K562 (cell line): ENCODE measurements at regions not wholly inside any gene's neighbourhood (a gene's known extent, or its start where the extent isn't known, plus 50 kb on each side); places are given as distances from the start of the nearest gene placed in this dataset.

Source experiments
- ATAC-seq: fragments of 200-7000 bp; cut with Tn5 transposase; 3 replicates; pipeline ENCODE4 v1.9.1; 2020; ENCODE audit warnings: moderate library complexity
- BruUV-seq: library from RNA; stranded (reverse); fragments of 400-500 nt; replicated peaks from 2 replicates; lab custom pipeline; 2021; lab: Mats Ljungman, UMichigan
- CTCF ChIA-PET: fragments of 300-600 bp; formaldehyde crosslinking; extraction: SDS; loops from one replicate; lab custom pipeline; 2021; ENCODE audit warnings: low intra/inter-chr PET ratio; lab: Yijun Ruan, JAX
- POLR2A ChIA-PET: fragments of 300-600, 350-650 bp; sonication (Branson Sonifier 250); formaldehyde crosslinking; extraction: SDS; loops from one replicate; lab custom pipeline; 2021; ENCODE audit warnings: antibody characterized with exemption, inconsistent platforms; lab: Yijun Ruan, JAX
- DNase-seq, 4 experiments: peaks; one replicate each; pipeline versions ENCODE4 v3.0.0 to v3.0.0-alpha.2; 2011 to 2018; ENCODE audit warnings: low spot score in 3 of 4, mixed read lengths in 3 of 4; ENCODE audit errors: extremely low read depth in 1 of 4
- FAIRE-seq: peaks from 2 replicates; lab custom pipeline; 2011; peaks lifted over from hg19 to GRCh38; lab: Jason Lieb, UNC
- H2AFZ ChIP-seq: 2 replicates; pipeline ENCODE4 v1.6.0; 2011; ENCODE audit warnings: low read depth, low read length, control low read depth, inconsistent platforms
- H3K27ac ChIP-seq: fragments of 200-600 bp; 3 replicates; pipeline ENCODE4 v1.8.0; 2011; ENCODE audit warnings: low read depth, mild to moderate bottlenecking, control low read depth, inconsistent platforms, low read length, moderate library complexity, mixed read lengths; ENCODE audit errors: extremely low read depth
- H3K27me3 ChIP-seq, 2 experiments: fragments of 300-600 bp in 1 of 2; 2 replicates in 1 of 2; 3 replicates in 1 of 2; pipeline versions ENCODE4 v1.6.0 to v1.8.0; 2011; ENCODE audit warnings: inconsistent platforms in 2 of 2, low read length in 2 of 2, mild to moderate bottlenecking in 1 of 2, mixed read lengths in 1 of 2, moderate library complexity in 1 of 2; ENCODE audit not compliant: control insufficient read depth in 2 of 2, insufficient read depth in 2 of 2
- H3K36me3 ChIP-seq: fragments of 300-600 bp; 3 replicates; pipeline ENCODE4 v1.8.0; 2011; ENCODE audit warnings: mild to moderate bottlenecking, low read length, inconsistent platforms; ENCODE audit not compliant: control insufficient read depth, insufficient read depth
- H3K4me1 ChIP-seq, 2 experiments: fragments of 200-600 bp in 1 of 2; replicated peaks in 1 of 2; 2 replicates in 1 of 2; 3 replicates in 1 of 2; pipeline versions ENCODE4 v1.5.1 to v1.8.0; 2011; ENCODE audit warnings: inconsistent platforms in 2 of 2, low read length in 2 of 2, mild to moderate bottlenecking in 1 of 2, mixed read lengths in 1 of 2, moderate library complexity in 1 of 2; ENCODE audit not compliant: control insufficient read depth in 2 of 2, insufficient read depth in 2 of 2
- H3K4me2 ChIP-seq: 2 replicates; pipeline ENCODE4 v1.6.1; 2011; ENCODE audit warnings: low read length, control low read depth, inconsistent platforms, mixed read lengths; ENCODE audit not compliant: insufficient read depth
- H3K4me3 ChIP-seq: fragments of 200-600 bp; sonication (generic), shearing (Covaris generic); 2 replicates; pipeline ENCODE4 v1.5.1; 2016; ENCODE audit warnings: control low read depth, inconsistent platforms
- H3K79me2 ChIP-seq: fragments of 200-600 bp; 3 replicates; pipeline ENCODE4 v1.8.0; 2011; ENCODE audit warnings: low read length, inconsistent platforms; ENCODE audit not compliant: control insufficient read depth, insufficient read depth
- H3K9ac ChIP-seq, 2 experiments: 2 replicates each; pipeline versions ENCODE4 v1.6.0 to v1.6.1; 2011; ENCODE audit warnings: low read depth in 2 of 2, low read length in 2 of 2, control low read depth in 1 of 2, inconsistent platforms in 1 of 2, mild to moderate bottlenecking in 1 of 2, mixed read lengths in 1 of 2; ENCODE audit not compliant: insufficient read depth in 1 of 2
- H3K9me1 ChIP-seq: one replicate; pipeline ENCODE4 v1.6.0; 2011; ENCODE audit warnings: inconsistent platforms, mild to moderate bottlenecking, low read length, moderate library complexity; ENCODE audit not compliant: control insufficient read depth, insufficient read depth
- H3K9me3 ChIP-seq: replicated peaks from 2 replicates; pipeline ENCODE4 v1.5.1; 2011; ENCODE audit warnings: low read depth, low read length, inconsistent platforms; ENCODE audit not compliant: control insufficient read depth, insufficient read depth
- H4K20me1 ChIP-seq: replicated peaks from 2 replicates; pipeline ENCODE4 v1.6.1; 2011; ENCODE audit warnings: low read length, inconsistent platforms, mixed read lengths; ENCODE audit not compliant: control insufficient read depth, insufficient read depth
- ATF7 ChIP-seq: fragments of 450-650 bp; IDR thresholded peaks from 2 replicates; pipeline ENCODE4 v1.7.1; 2014; ENCODE audit warnings: mild to moderate bottlenecking, moderate library complexity
- HDAC6 ChIP-seq: IDR thresholded peaks from 2 replicates; pipeline ENCODE4 v1.6.1; 2012; ENCODE audit warnings: low read depth, mild to moderate bottlenecking, control low read depth, inconsistent platforms, low read length, moderate library complexity
- IRF2 ChIP-seq: sonication (generic); formaldehyde crosslinking; IDR thresholded peaks from 2 replicates; pipeline ENCODE4 v1.8.1; 2022; ENCODE audit warnings: mild to moderate bottlenecking, missing genetic modification reagents
- MTA2 ChIP-seq: fragments of 450-650 bp; IDR thresholded peaks from 2 replicates; pipeline ENCODE4 v1.6.1; 2016; ENCODE audit warnings: low read depth
- POLR2B ChIP-seq: fragments of 450-650 bp; IDR thresholded peaks from 2 replicates; pipeline ENCODE4 v1.6.1; 2018; ENCODE audit warnings: low read depth; ENCODE audit not compliant: partially characterized antibody
- SRF ChIP-seq, 2 experiments: fragments of 250-450, 450-650 bp in 1 of 2; sonication (Bioruptor Pico) in 1 of 2; sonication (generic) in 1 of 2; formaldehyde crosslinking; IDR thresholded peaks; 2 replicates each; pipeline versions ENCODE4 v1.5.0 to v1.5.1; 2020 to 2022; ENCODE audit warnings: mild to moderate bottlenecking in 1 of 2, missing genetic modification reagents in 1 of 2
- WHSC1 ChIP-seq: IDR thresholded peaks from one replicate; pipeline ENCODE4 v1.6.1; 2012; ENCODE audit warnings: low read length, control low read depth, inconsistent platforms
- ZKSCAN1 ChIP-seq: fragments of 150-350 bp; IDR thresholded peaks from 2 replicates; pipeline ENCODE4 v1.6.1; 2016; ENCODE audit warnings: low read depth, low read length
- ZKSCAN8 ChIP-seq: fragments of 200-800 bp; sonication (Bioruptor generic); IDR thresholded peaks from 2 replicates; pipeline ENCODE4 v1.6.1; 2016; ENCODE audit warnings: missing genetic modification characterization, missing compliant biosample characterization
- in situ Hi-C: fragments of 300-500 bp; cut with MboI; formaldehyde crosslinking; loops from 4 replicates; pipeline ENCODE4 v1.15.0; 2018; ENCODE audit warnings: inconsistent platforms, mixed read lengths
- intact Hi-C: fragments of 100-400 bp; cut with micrococcal nuclease; formaldehyde crosslinking; loops from 2 replicates; pipeline ENCODE4 v1.14.2; 2022
- TF ChIP-seq, protein P1 (sequence below): fragments of 250-450 bp; sonication (Bioruptor Pico); IDR thresholded peaks from 2 replicates; pipeline ENCODE4 v1.9.0; 2021; ENCODE audit warnings: mild to moderate bottlenecking, inconsistent platforms
- TF ChIP-seq, protein P2 (sequence below): fragments of 450-650 bp; IDR thresholded peaks from 2 replicates; pipeline ENCODE4 v1.6.1; 2018; ENCODE audit not compliant: partially characterized antibody

DNA sequence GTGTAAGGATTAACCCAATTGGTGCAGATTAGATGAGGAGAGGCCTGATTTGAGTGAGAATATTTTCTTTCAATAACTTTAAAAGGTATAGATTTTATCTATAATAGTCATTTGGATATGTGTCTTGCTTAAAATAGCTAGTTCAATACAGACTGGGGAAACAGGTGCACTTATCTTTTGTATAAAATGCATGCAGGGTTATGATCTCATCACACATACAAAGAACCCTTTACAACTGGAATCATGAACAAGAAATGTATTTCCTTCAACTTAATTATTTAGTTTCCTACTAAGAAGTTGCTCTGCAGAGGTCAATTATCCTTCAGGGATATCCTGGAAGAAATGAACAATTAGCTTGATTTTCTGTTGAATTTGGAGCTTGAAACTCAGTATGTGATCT lies 259.6 kb downstream of the PTBP2 start:
- ChIA-PET CTCF (no interaction called here), POLR2A (no interaction called here)
- no peaks in the 10 kb centered on the region for H3K9me3 ChIP-seq
- no peaks in the 10 kb centered on the region for H3K27me3 ChIP-seq
- H3K36me3 ChIP-seq = no peaks in the 10 kb centered on the region
- no peaks in the 10 kb centered on the region for H4K20me1 ChIP-seq
- no peak overlapping the region for H3K27ac ChIP-seq
- FAIRE-seq (no peak), ATAC-seq (no peak), DNase-seq (no peak)
- no peaks in the 10 kb centered on the region for H3K79me2 ChIP-seq
- TF ChIP-seq MTA2 (no peak), SRF (CRISPR knock-in tag; IDR thresholded peaks at IDR 0.05) (no peak), POLR2B (no peak), WHSC1 (no peak), ZKSCAN8 (no peak), IRF2 (CRISPR knock-in tag) (no peak), HDAC6 (no peak), ZKSCAN1 (no peak), ATF7 (no peak)
- TF ChIP-seq, protein P1, sequence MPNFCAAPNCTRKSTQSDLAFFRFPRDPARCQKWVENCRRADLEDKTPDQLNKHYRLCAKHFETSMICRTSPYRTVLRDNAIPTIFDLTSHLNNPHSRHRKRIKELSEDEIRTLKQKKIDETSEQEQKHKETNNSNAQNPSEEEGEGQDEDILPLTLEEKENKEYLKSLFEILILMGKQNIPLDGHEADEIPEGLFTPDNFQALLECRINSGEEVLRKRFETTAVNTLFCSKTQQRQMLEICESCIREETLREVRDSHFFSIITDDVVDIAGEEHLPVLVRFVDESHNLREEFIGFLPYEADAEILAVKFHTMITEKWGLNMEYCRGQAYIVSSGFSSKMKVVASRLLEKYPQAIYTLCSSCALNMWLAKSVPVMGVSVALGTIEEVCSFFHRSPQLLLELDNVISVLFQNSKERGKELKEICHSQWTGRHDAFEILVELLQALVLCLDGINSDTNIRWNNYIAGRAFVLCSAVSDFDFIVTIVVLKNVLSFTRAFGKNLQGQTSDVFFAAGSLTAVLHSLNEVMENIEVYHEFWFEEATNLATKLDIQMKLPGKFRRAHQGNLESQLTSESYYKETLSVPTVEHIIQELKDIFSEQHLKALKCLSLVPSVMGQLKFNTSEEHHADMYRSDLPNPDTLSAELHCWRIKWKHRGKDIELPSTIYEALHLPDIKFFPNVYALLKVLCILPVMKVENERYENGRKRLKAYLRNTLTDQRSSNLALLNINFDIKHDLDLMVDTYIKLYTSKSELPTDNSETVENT (CRISPR knock-in tag) = no peak
- TF ChIP-seq, protein P2, sequence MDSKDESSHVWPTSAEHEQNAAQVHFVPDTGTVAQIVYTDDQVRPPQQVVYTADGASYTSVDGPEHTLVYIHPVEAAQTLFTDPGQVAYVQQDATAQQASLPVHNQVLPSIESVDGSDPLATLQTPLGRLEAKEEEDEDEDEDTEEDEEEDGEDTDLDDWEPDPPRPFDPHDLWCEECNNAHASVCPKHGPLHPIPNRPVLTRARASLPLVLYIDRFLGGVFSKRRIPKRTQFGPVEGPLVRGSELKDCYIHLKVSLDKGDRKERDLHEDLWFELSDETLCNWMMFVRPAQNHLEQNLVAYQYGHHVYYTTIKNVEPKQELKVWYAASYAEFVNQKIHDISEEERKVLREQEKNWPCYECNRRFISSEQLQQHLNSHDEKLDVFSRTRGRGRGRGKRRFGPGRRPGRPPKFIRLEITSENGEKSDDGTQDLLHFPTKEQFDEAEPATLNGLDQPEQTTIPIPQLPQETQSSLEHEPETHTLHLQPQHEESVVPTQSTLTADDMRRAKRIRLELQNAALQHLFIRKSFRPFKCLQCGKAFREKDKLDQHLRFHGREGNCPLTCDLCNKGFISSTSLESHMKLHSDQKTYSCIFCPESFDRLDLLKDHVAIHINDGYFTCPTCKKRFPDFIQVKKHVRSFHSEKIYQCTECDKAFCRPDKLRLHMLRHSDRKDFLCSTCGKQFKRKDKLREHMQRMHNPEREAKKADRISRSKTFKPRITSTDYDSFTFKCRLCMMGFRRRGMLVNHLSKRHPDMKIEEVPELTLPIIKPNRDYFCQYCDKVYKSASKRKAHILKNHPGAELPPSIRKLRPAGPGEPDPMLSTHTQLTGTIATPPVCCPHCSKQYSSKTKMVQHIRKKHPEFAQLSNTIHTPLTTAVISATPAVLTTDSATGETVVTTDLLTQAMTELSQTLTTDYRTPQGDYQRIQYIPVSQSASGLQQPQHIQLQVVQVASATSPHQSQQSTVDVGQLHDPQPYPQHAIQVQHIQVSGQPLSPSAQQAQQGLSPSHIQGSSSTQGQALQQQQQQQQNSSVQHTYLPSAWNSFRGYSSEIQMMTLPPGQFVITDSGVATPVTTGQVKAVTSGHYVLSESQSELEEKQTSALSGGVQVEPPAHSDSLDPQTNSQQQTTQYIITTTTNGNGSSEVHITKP = no peak
- intact Hi-C loops = no loop called here
- no peak overlapping the region for H2AFZ ChIP-seq
- in situ Hi-C loops = no loop called here
- no peak overlapping the region for H3K9ac ChIP-seq
- no TSS peak for BruUV-seq
- no peaks in the 10 kb centered on the region for H3K9me1 ChIP-seq
- H3K4me1 ChIP-seq = no peaks in the 10 kb centered on the region
- H3K4me2 ChIP-seq = no peak overlapping the region
- no peak overlapping the region for H3K4me3 ChIP-seq
